DOHH2 (cell line): ENCODE measurements at regions not wholly inside any gene's neighbourhood (a gene's known extent, or its start where the extent isn't known, plus 50 kb on each side); places are given as distances from the start of the nearest gene placed in this dataset.

Experiments
- EZH2phosphoT487 ChIP-seq: fragments of 200-600 bp; sonication (generic); IDR thresholded peaks from 2 replicates; pipeline ENCODE4 v1.6.1; 2017; ENCODE audit warnings: borderline replicate concordance, mild to moderate bottlenecking, antibody characterized with exemption, low read length, moderate library complexity, mixed read lengths
- TF ChIP-seq, protein P1 (sequence below): fragments of 200-600 bp; sonication (generic); IDR thresholded peaks from one replicate; pipeline ENCODE4 v1.5.1; 2014; ENCODE audit warnings: antibody characterized with exemption, mild to moderate bottlenecking, low read depth, low read length; ENCODE audit not compliant: poor library complexity, severe bottlenecking

GRCh38 chr17:34045990-34046389, 209.1 kb upstream of the CCL2 start:
- TF ChIP-seq, protein P1, sequence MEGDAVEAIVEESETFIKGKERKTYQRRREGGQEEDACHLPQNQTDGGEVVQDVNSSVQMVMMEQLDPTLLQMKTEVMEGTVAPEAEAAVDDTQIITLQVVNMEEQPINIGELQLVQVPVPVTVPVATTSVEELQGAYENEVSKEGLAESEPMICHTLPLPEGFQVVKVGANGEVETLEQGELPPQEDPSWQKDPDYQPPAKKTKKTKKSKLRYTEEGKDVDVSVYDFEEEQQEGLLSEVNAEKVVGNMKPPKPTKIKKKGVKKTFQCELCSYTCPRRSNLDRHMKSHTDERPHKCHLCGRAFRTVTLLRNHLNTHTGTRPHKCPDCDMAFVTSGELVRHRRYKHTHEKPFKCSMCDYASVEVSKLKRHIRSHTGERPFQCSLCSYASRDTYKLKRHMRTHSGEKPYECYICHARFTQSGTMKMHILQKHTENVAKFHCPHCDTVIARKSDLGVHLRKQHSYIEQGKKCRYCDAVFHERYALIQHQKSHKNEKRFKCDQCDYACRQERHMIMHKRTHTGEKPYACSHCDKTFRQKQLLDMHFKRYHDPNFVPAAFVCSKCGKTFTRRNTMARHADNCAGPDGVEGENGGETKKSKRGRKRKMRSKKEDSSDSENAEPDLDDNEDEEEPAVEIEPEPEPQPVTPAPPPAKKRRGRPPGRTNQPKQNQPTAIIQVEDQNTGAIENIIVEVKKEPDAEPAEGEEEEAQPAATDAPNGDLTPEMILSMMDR: no peak
- TF ChIP-seq EZH2phosphoT487: no peak
